K562 (cell line): ENCODE measurements at regions not wholly inside any gene's neighbourhood (a gene's known extent, or its start where the extent isn't known, plus 50 kb on each side); places are given as distances from the start of the nearest gene placed in this dataset.

Source experiments
- ATAC-seq: fragments of 200-7000 bp; cut with Tn5 transposase; 3 replicates; pipeline ENCODE4 v1.9.1; 2020; ENCODE audit warnings: moderate library complexity
- BruUV-seq: library from RNA; stranded (reverse); fragments of 400-500 nt; replicated peaks from 2 replicates; lab custom pipeline; 2021; lab: Mats Ljungman, UMichigan
- CTCF ChIA-PET: fragments of 300-600 bp; formaldehyde crosslinking; extraction: SDS; loops from one replicate; lab custom pipeline; 2021; ENCODE audit warnings: low intra/inter-chr PET ratio; lab: Yijun Ruan, JAX
- POLR2A ChIA-PET: fragments of 300-600, 350-650 bp; sonication (Branson Sonifier 250); formaldehyde crosslinking; extraction: SDS; loops from one replicate; lab custom pipeline; 2021; ENCODE audit warnings: antibody characterized with exemption, inconsistent platforms; lab: Yijun Ruan, JAX
- DNase-seq, 4 experiments: peaks; one replicate each; pipeline versions ENCODE4 v3.0.0 to v3.0.0-alpha.2; 2011 to 2018; ENCODE audit warnings: low spot score in 3 of 4, mixed read lengths in 3 of 4; ENCODE audit errors: extremely low read depth in 1 of 4
- FAIRE-seq: peaks from 2 replicates; lab custom pipeline; 2011; peaks lifted over from hg19 to GRCh38; lab: Jason Lieb, UNC
- H2AFZ ChIP-seq: 2 replicates; pipeline ENCODE4 v1.6.0; 2011; ENCODE audit warnings: low read depth, low read length, control low read depth, inconsistent platforms
- H3K27ac ChIP-seq: fragments of 200-600 bp; 3 replicates; pipeline ENCODE4 v1.8.0; 2011; ENCODE audit warnings: low read depth, mild to moderate bottlenecking, control low read depth, inconsistent platforms, low read length, moderate library complexity, mixed read lengths; ENCODE audit errors: extremely low read depth
- H3K27me3 ChIP-seq, 2 experiments: fragments of 300-600 bp in 1 of 2; 2 replicates in 1 of 2; 3 replicates in 1 of 2; pipeline versions ENCODE4 v1.6.0 to v1.8.0; 2011; ENCODE audit warnings: inconsistent platforms in 2 of 2, low read length in 2 of 2, mild to moderate bottlenecking in 1 of 2, mixed read lengths in 1 of 2, moderate library complexity in 1 of 2; ENCODE audit not compliant: control insufficient read depth in 2 of 2, insufficient read depth in 2 of 2
- H3K36me3 ChIP-seq: fragments of 300-600 bp; 3 replicates; pipeline ENCODE4 v1.8.0; 2011; ENCODE audit warnings: mild to moderate bottlenecking, low read length, inconsistent platforms; ENCODE audit not compliant: control insufficient read depth, insufficient read depth
- H3K4me1 ChIP-seq, 2 experiments: fragments of 200-600 bp in 1 of 2; replicated peaks in 1 of 2; 2 replicates in 1 of 2; 3 replicates in 1 of 2; pipeline versions ENCODE4 v1.5.1 to v1.8.0; 2011; ENCODE audit warnings: inconsistent platforms in 2 of 2, low read length in 2 of 2, mild to moderate bottlenecking in 1 of 2, mixed read lengths in 1 of 2, moderate library complexity in 1 of 2; ENCODE audit not compliant: control insufficient read depth in 2 of 2, insufficient read depth in 2 of 2
- H3K4me2 ChIP-seq: 2 replicates; pipeline ENCODE4 v1.6.1; 2011; ENCODE audit warnings: low read length, control low read depth, inconsistent platforms, mixed read lengths; ENCODE audit not compliant: insufficient read depth
- H3K4me3 ChIP-seq: fragments of 200-600 bp; sonication (generic), shearing (Covaris generic); 2 replicates; pipeline ENCODE4 v1.5.1; 2016; ENCODE audit warnings: control low read depth, inconsistent platforms
- H3K79me2 ChIP-seq: fragments of 200-600 bp; 3 replicates; pipeline ENCODE4 v1.8.0; 2011; ENCODE audit warnings: low read length, inconsistent platforms; ENCODE audit not compliant: control insufficient read depth, insufficient read depth
- H3K9ac ChIP-seq, 2 experiments: 2 replicates each; pipeline versions ENCODE4 v1.6.0 to v1.6.1; 2011; ENCODE audit warnings: low read depth in 2 of 2, low read length in 2 of 2, control low read depth in 1 of 2, inconsistent platforms in 1 of 2, mild to moderate bottlenecking in 1 of 2, mixed read lengths in 1 of 2; ENCODE audit not compliant: insufficient read depth in 1 of 2
- H3K9me1 ChIP-seq: one replicate; pipeline ENCODE4 v1.6.0; 2011; ENCODE audit warnings: inconsistent platforms, mild to moderate bottlenecking, low read length, moderate library complexity; ENCODE audit not compliant: control insufficient read depth, insufficient read depth
- H3K9me3 ChIP-seq: replicated peaks from 2 replicates; pipeline ENCODE4 v1.5.1; 2011; ENCODE audit warnings: low read depth, low read length, inconsistent platforms; ENCODE audit not compliant: control insufficient read depth, insufficient read depth
- H4K20me1 ChIP-seq: replicated peaks from 2 replicates; pipeline ENCODE4 v1.6.1; 2011; ENCODE audit warnings: low read length, inconsistent platforms, mixed read lengths; ENCODE audit not compliant: control insufficient read depth, insufficient read depth
- CREBBP ChIP-seq: IDR thresholded peaks from one replicate; pipeline ENCODE4 v1.6.1; 2012; ENCODE audit warnings: low read depth, mild to moderate bottlenecking, control low read depth, inconsistent platforms, low read length
- E2F5 ChIP-seq: sonication (generic); formaldehyde crosslinking; IDR thresholded peaks from 2 replicates; pipeline ENCODE4 v1.8.0; 2022; ENCODE audit warnings: mild to moderate bottlenecking, missing genetic modification reagents
- MITF ChIP-seq: IDR thresholded peaks from 2 replicates; pipeline ENCODE4 v1.6.1; 2014; ENCODE audit warnings: antibody characterized with exemption
- POLR2AphosphoS5 ChIP-seq: IDR thresholded peaks from 2 replicates; pipeline ENCODE4 v1.6.1; 2011; ENCODE audit warnings: mild to moderate bottlenecking, low read depth, low read length, moderate library complexity; ENCODE audit not compliant: control insufficient read depth, insufficient read depth
- SUPT5H ChIP-seq: fragments of 450-650 bp; IDR thresholded peaks from 2 replicates; pipeline ENCODE4 v1.6.1; 2016
- TSHZ1 ChIP-seq: fragments of 250-450 bp; sonication (Bioruptor Pico); IDR thresholded peaks from 2 replicates; pipeline ENCODE4 v1.4.0; 2020; ENCODE audit warnings: mild to moderate bottlenecking, moderate library complexity
- WGBS: fragments of 100-300 bp; shearing (Covaris generic); methylation state at CpG from one replicate; pipeline ENCODE4 v1.1.6; 2016; ENCODE audit warnings: low coverage, mixed read lengths; ENCODE audit not compliant: insufficient coverage; ENCODE audit errors: missing lambda C conversion rate; 5-methylcytosine and 5-hydroxymethylcytosine counted together
- in situ Hi-C: fragments of 300-500 bp; cut with MboI; formaldehyde crosslinking; loops from 4 replicates; pipeline ENCODE4 v1.15.0; 2018; ENCODE audit warnings: inconsistent platforms, mixed read lengths
- intact Hi-C: fragments of 100-400 bp; cut with micrococcal nuclease; formaldehyde crosslinking; loops from 2 replicates; pipeline ENCODE4 v1.14.2; 2022

GRCh38 chr13:111999352-111999751, 67.6 kb upstream of the SOX1 start:
- Histone ChIP-seq H2AFZ (no peak overlapping the region), H3K27me3 (no peaks in the 10 kb centered on the region; a peak in 1 of 5 replicates), H4K20me1 (no peaks in the 10 kb centered on the region), H3K9me1 (no peaks in the 10 kb centered on the region), H3K36me3 (no peaks in the 10 kb centered on the region), H3K4me3 (no peak overlapping the region), H3K4me2 (no peak overlapping the region), H3K79me2 (no peaks in the 10 kb centered on the region), H3K9ac (no peak overlapping the region), H3K27ac (no peak overlapping the region), H3K4me1 (no peaks in the 10 kb centered on the region), H3K9me3 (no peaks in the 10 kb centered on the region)
- DNase-seq: no peak
- TF ChIP-seq POLR2AphosphoS5: no peak
- no peak for TF ChIP-seq TSHZ1 (CRISPR knock-in tag)
- no peak for TF ChIP-seq MITF
- no peak for TF ChIP-seq E2F5
- no peak for TF ChIP-seq SUPT5H
- peak; percentile 41 for TF ChIP-seq CREBBP
- intact Hi-C loops: no loop called here
- in situ Hi-C loops: no loop called here
- ATAC-seq: no peak
- ChIA-PET POLR2A (no interaction called here), CTCF (no interaction called here)
- 0% methylated on average over 4 of the region's 5 CpGs for WGBS
- no peak for FAIRE-seq
- no TSS peak for BruUV-seq
